ENCODE measurements at regions not wholly inside any gene's neighbourhood (a gene's known extent, or its start where the extent isn't known, plus 50 kb on each side); places are given as distances from the start of the nearest gene placed in this dataset.

- TF ChIP-seq CTCF (IDR thresholded peaks at IDR 0.05) = no peak
- no peak for TF ChIP-seq POLR2AphosphoS5 (IDR thresholded peaks at IDR 0.05)
- TF ChIP-seq EP300 (IDR thresholded peaks at IDR 0.05) = no peak
- TF ChIP-seq POLR2A (IDR thresholded peaks at IDR 0.05; ENCODE audit: low read depth) = no peak
Observed at GRCh38 chr14:30266290-30266689, 292.7 kb upstream of the G2E3 start.

Measured in esophagus muscularis mucosa (tissue), 4 donors.